Neural progenitor cell (in vitro differentiated cells): ENCODE measurements at regions not wholly inside any gene's neighbourhood (a gene's known extent, or its start where the extent isn't known, plus 50 kb on each side); places are given as distances from the start of the nearest gene placed in this dataset.
"Not testable (repeated sequence)": the region's sequence is repeated elsewhere in the genome, so short reads cannot be mapped to it uniquely, and the experiment has no call there.

ENCODE experiments used
- CTCF ChIP-seq: fragments of 200-600 bp; sonication (generic); IDR thresholded peaks from 2 replicates; pipeline ENCODE4 v1.5.1; 2017; ENCODE audit warnings: antibody characterized with exemption, mild to moderate bottlenecking
- EZH2phosphoT487 ChIP-seq: fragments of 200-600 bp; sonication (generic); IDR thresholded peaks from 2 replicates; pipeline ENCODE4 v1.6.1; 2017; ENCODE audit warnings: antibody characterized with exemption

GRCh38 chr1:146581229-146581628 lies 352.4 kb upstream of the NOTCH2NLA start:
- not testable (repeated sequence) for TF ChIP-seq EZH2phosphoT487, CTCF
